DMS153 treated with DMSO at 0.1 percent for 48 hours (cell line): ENCODE measurements at regions not wholly inside any gene's neighbourhood (a gene's known extent, or its start where the extent isn't known, plus 50 kb on each side); places are given as distances from the start of the nearest gene placed in this dataset.

Experiments used
- DNase-seq: peaks from one replicate; lab custom pipeline; 2025; ENCODE audit not compliant: unreplicated experiment; lab: John Stamatoyannopoulos, UW

- DNase-seq, result no peak
Observed at GRCh38 chr5:91910655-91911054, 527.5 kb upstream of the ARRDC3 start.

- DNase-seq, result no peak
Observed at GRCh38 chr5:91910247-91910646, 527.1 kb upstream of the ARRDC3 start.

- no peak for DNase-seq
Observed at GRCh38 chr5:91906494-91906893, 523.4 kb upstream of the ARRDC3 start.

- no peak for DNase-seq
Observed at GRCh38 chr5:91906027-91906426, 522.9 kb upstream of the ARRDC3 start.

GRCh38 chr5:91898898-91899297, 515.8 kb upstream of the ARRDC3 start:
- no peak for DNase-seq

- DNase-seq, result no peak
Observed at GRCh38 chr5:91898019-91898418, 514.9 kb upstream of the ARRDC3 start.

GRCh38 chr5:91888810-91889209, 505.7 kb upstream of the ARRDC3 start:
- no peak for DNase-seq

- DNase-seq, result no peak
Observed at GRCh38 chr5:91885291-91886265, 502.5 kb upstream of the ARRDC3 start.

GRCh38 chr5:91884036-91884435, 500.9 kb upstream of the ARRDC3 start:
- DNase-seq, result no peak

- no peak for DNase-seq
Observed at GRCh38 chr5:91875196-91875779, 492.2 kb upstream of the ARRDC3 start.

GRCh38 chr5:91867799-91868198, 484.7 kb upstream of the ARRDC3 start:
- no peak for DNase-seq

- no peak for DNase-seq
Observed at GRCh38 chr5:91865915-91866314, 482.8 kb upstream of the ARRDC3 start.

- no peak for DNase-seq
Observed at GRCh38 chr5:91864962-91865361, 481.8 kb upstream of the ARRDC3 start.

- no peak for DNase-seq
Observed at GRCh38 chr5:91851670-91852069, 468.6 kb upstream of the ARRDC3 start.

GRCh38 chr5:91850031-91850430, 466.9 kb upstream of the ARRDC3 start:
- DNase-seq, result no peak

- DNase-seq, result no peak
Observed at GRCh38 chr5:91849069-91849468, 466.0 kb upstream of the ARRDC3 start.

- no peak for DNase-seq
Observed at GRCh38 chr5:91848453-91848852, 465.3 kb upstream of the ARRDC3 start.

- no peak for DNase-seq
Observed at GRCh38 chr5:91841423-91841822, 458.3 kb upstream of the ARRDC3 start.

GRCh38 chr5:91840412-91840811, 457.3 kb upstream of the ARRDC3 start:
- DNase-seq, result no peak

- DNase-seq, result no peak
Observed at GRCh38 chr5:91839721-91840120, 456.6 kb upstream of the ARRDC3 start.

- DNase-seq, result no peak
Observed at GRCh38 chr5:91839233-91839632, 456.1 kb upstream of the ARRDC3 start.

GRCh38 chr5:91830361-91830953, 447.3 kb upstream of the ARRDC3 start:
- DNase-seq, result no peak
